Memory B cell (primary cell): ENCODE measurements at regions not wholly inside any gene's neighbourhood (a gene's known extent, or its start where the extent isn't known, plus 50 kb on each side); places are given as distances from the start of the nearest gene placed in this dataset.
"Not testable (repeated sequence)": the region's sequence is repeated elsewhere in the genome, so short reads cannot be mapped to it uniquely, and the experiment has no call there.

ENCODE experiments used
- ATAC-seq: fragments of 150-1000 bp; cut with Tn5 transposase; 2 replicates; pipeline ENCODE4 v1.10.0; 2021; ENCODE audit warnings: low read depth, mild to moderate bottlenecking, moderate library complexity
- DNase-seq, 2 donors: peaks; one replicate each; pipeline ENCODE4 v3.0.0; 2022; ENCODE audit warnings: low spot score in 2 of 2
- H3K27ac Mint-ChIP-seq: one replicate; pipeline ENCODE4 v1.8.0; 2022; ENCODE audit warnings: mild to moderate bottlenecking, moderate library complexity, mixed read lengths
- H3K27me3 Mint-ChIP-seq: one replicate; pipeline ENCODE4 v1.8.0; 2022; ENCODE audit warnings: mixed read lengths
- H3K36me3 Mint-ChIP-seq: one replicate; pipeline ENCODE4 v1.8.0; 2022; ENCODE audit warnings: mild to moderate bottlenecking, mixed read lengths
- H3K4me1 Mint-ChIP-seq: one replicate; pipeline ENCODE4 v1.8.0; 2022; ENCODE audit warnings: mixed read lengths
- H3K4me3 Mint-ChIP-seq: one replicate; pipeline ENCODE4 v1.8.0; 2022; ENCODE audit warnings: mild to moderate bottlenecking, moderate library complexity, mixed read lengths
- H3K9me3 Mint-ChIP-seq: one replicate; pipeline ENCODE4 v1.8.0; 2022; ENCODE audit warnings: mixed read lengths

GRCh38 chr2:105519516-105519915, 120.7 kb upstream of the FHL2 start:
- H3K27me3 Mint-ChIP-seq = peaks cover 11% of the 10 kb centered on the region

GRCh38 chr2:105518897-105519296, 120.0 kb upstream of the FHL2 start:
- Mint-ChIP-seq H3K27me3 (peaks cover 11% of the 10 kb centered on the region), H3K27ac (no peak overlapping the region), H3K36me3 (no peaks in the 10 kb centered on the region), H3K9me3 (no peaks in the 10 kb centered on the region), H3K4me3 (no peak overlapping the region), H3K4me1 (no peaks in the 10 kb centered on the region)
- ATAC-seq (no peak), DNase-seq (no peak)

More at GRCh38 chr2:105519516-105519915, 120.7 kb upstream of the FHL2 start:
- H3K36me3 Mint-ChIP-seq = no peaks in the 10 kb centered on the region
- no peak for DNase-seq
- H3K27ac Mint-ChIP-seq = no peak overlapping the region
- no peaks in the 10 kb centered on the region for H3K9me3 Mint-ChIP-seq
- no peaks in the 10 kb centered on the region for H3K4me1 Mint-ChIP-seq
- no peak overlapping the region for H3K4me3 Mint-ChIP-seq
- ATAC-seq = no peak

- no peaks in the 10 kb centered on the region for H3K4me1 Mint-ChIP-seq
- no peaks in the 10 kb centered on the region for H3K36me3 Mint-ChIP-seq
- H3K4me3 Mint-ChIP-seq = no peak overlapping the region
- ATAC-seq (no peak), DNase-seq (no peak)
- H3K27me3 Mint-ChIP-seq = peaks cover 11% of the 10 kb centered on the region
- no peak overlapping the region for H3K27ac Mint-ChIP-seq
- H3K9me3 Mint-ChIP-seq = no peaks in the 10 kb centered on the region
These were observed 119.2 kb upstream of the FHL2 start for GRCh38 chr2:105517814-105518705.

- Mint-ChIP-seq H3K4me1 (no peaks in the 10 kb centered on the region), H3K27ac (no peak overlapping the region), H3K27me3 (peaks cover 11% of the 10 kb centered on the region), H3K36me3 (no peaks in the 10 kb centered on the region), H3K4me3 (no peak overlapping the region), H3K9me3 (no peaks in the 10 kb centered on the region)
- no peak for ATAC-seq
- no peak for DNase-seq
These were observed 116.9 kb upstream of the FHL2 start for GRCh38 chr2:105515581-105516415.

- Mint-ChIP-seq H3K9me3 (no peaks in the 10 kb centered on the region), H3K4me1 (no peaks in the 10 kb centered on the region), H3K27me3 (peaks cover 11% of the 10 kb centered on the region), H3K36me3 (no peaks in the 10 kb centered on the region), H3K27ac (no peak overlapping the region), H3K4me3 (no peak overlapping the region)
- no peak for ATAC-seq
- no peak for DNase-seq
These were observed 115.7 kb upstream of the FHL2 start for GRCh38 chr2:105514576-105514975.

- no peak overlapping the region for H3K4me3 Mint-ChIP-seq
- H3K27ac Mint-ChIP-seq = no peak overlapping the region
- ATAC-seq = no peak
These were observed 112.1 kb upstream of the FHL2 start for GRCh38 chr2:105510761-105511528.

GRCh38 chr2:105509269-105510086, 110.6 kb upstream of the FHL2 start:
- H3K9me3 Mint-ChIP-seq = peaks cover 1% of the 10 kb centered on the region
- no peaks in the 10 kb centered on the region for H3K4me1 Mint-ChIP-seq
- H3K36me3 Mint-ChIP-seq = no peaks in the 10 kb centered on the region
- H3K4me3 Mint-ChIP-seq = no peak overlapping the region
- H3K27me3 Mint-ChIP-seq = peaks cover 4% of the 10 kb centered on the region
- no peak overlapping the region for H3K27ac Mint-ChIP-seq
- ATAC-seq (no peak), DNase-seq (no peak)

More at GRCh38 chr2:105510761-105511528, 112.1 kb upstream of the FHL2 start:
- no peak for DNase-seq
- Mint-ChIP-seq H3K4me1 (no peaks in the 10 kb centered on the region), H3K9me3 (peaks cover 1% of the 10 kb centered on the region), H3K27me3 (peaks cover 5% of the 10 kb centered on the region), H3K36me3 (no peaks in the 10 kb centered on the region)

- not testable (repeated sequence) for H3K27ac Mint-ChIP-seq, H3K4me3 Mint-ChIP-seq, H3K9me3 Mint-ChIP-seq, DNase-seq, H3K36me3 Mint-ChIP-seq, H3K27me3 Mint-ChIP-seq, H3K4me1 Mint-ChIP-seq, ATAC-seq
These were observed 108.0 kb upstream of the FHL2 start for GRCh38 chr2:105506860-105507259.

GRCh38 chr2:105504459-105504858, 105.6 kb upstream of the FHL2 start:
- DNase-seq = no peak
- Mint-ChIP-seq H3K27me3 (peaks cover 8% of the 10 kb centered on the region), H3K27ac (no peak overlapping the region), H3K4me3 (no peak overlapping the region), H3K9me3 (peaks cover 6% of the 10 kb centered on the region), H3K4me1 (no peaks in the 10 kb centered on the region), H3K36me3 (peaks cover 3% of the 10 kb centered on the region)
- ATAC-seq = no peak

- Mint-ChIP-seq H3K27ac (no peak overlapping the region), H3K27me3 (peaks cover 12% of the 10 kb centered on the region), H3K36me3 (peaks cover 3% of the 10 kb centered on the region), H3K9me3 (peaks cover 6% of the 10 kb centered on the region), H3K4me3 (no peak overlapping the region), H3K4me1 (no peaks in the 10 kb centered on the region)
- no peak for DNase-seq
- ATAC-seq = no peak
These were observed 103.9 kb upstream of the FHL2 start for GRCh38 chr2:105502625-105503334.

GRCh38 chr2:105498281-105498846, 99.5 kb upstream of the FHL2 start:
- DNase-seq (no peak), ATAC-seq (no peak)
- H3K27ac Mint-ChIP-seq = no peak overlapping the region
- peaks cover 15% of the 10 kb centered on the region for H3K27me3 Mint-ChIP-seq
- H3K4me3 Mint-ChIP-seq = no peak overlapping the region
- no peaks in the 10 kb centered on the region for H3K4me1 Mint-ChIP-seq
- peaks cover 9% of the 10 kb centered on the region for H3K9me3 Mint-ChIP-seq
- H3K36me3 Mint-ChIP-seq = peaks cover 3% of the 10 kb centered on the region

- H3K4me1 Mint-ChIP-seq = no peaks in the 10 kb centered on the region
- H3K9me3 Mint-ChIP-seq = peaks cover 13% of the 10 kb centered on the region
- H3K27me3 Mint-ChIP-seq = peaks cover 15% of the 10 kb centered on the region
- peaks cover 4% of the 10 kb centered on the region for H3K36me3 Mint-ChIP-seq
- DNase-seq (no peak), ATAC-seq (no peak)
- no peak overlapping the region for H3K4me3 Mint-ChIP-seq
- no peak overlapping the region for H3K27ac Mint-ChIP-seq
These were observed 98.2 kb upstream of the FHL2 start for GRCh38 chr2:105497094-105497493.
